ENCODE measurements at regions not wholly inside any gene's neighbourhood (a gene's known extent, or its start where the extent isn't known, plus 50 kb on each side); places are given as distances from the start of the nearest gene placed in this dataset.

DNA sequence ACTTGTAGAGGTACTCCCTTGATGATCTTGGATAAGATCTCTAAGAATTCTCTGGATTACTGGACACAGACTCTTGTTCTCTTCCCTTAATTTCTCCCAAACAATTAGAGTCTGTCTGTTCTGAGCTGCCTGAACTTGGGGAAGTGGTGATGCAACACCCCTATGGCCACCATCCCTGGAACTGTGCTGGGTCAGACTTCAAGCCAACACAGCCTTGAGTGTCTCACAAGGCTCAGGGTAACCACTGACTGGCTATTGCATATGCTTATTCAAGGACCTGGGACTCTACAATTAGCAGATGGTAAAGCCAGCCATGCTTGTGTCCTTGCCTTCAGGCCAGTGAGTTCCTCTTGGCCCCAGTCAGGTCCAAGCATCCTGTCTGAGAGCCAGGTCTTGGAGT lies 504.5 kb downstream of the MAN2A1 start:
- DNase-seq (ENCODE audit: low read depth, low spot score) (no peak), ATAC-seq (no peak)
- no peak overlapping the region for H3K4me3 ChIP-seq (ENCODE audit: low read depth in 2 of 2, low read length in 2 of 2)
- in situ Hi-C loops (cut with HindIII; ENCODE audit: low pct_unique_long_range_greater_than_20kb, low sequenced_read_pairs) (no loop called here), intact Hi-C loops (cut with micrococcal nuclease; ENCODE audit: unreplicated experiment) (no loop called here)
- H3K27me3 ChIP-seq (ENCODE audit: control insufficient read depth, insufficient read depth, low read length): no peaks in the 10 kb centered on the region
- no peak overlapping the region for H3K27ac ChIP-seq (ENCODE audit: low read length)
- no TSS peak for BruUV-seq (replicated peaks)
- CTCF ChIA-PET: no interaction called here
- H3K9me3 ChIP-seq (ENCODE audit: control insufficient read depth, insufficient read depth, low read depth, low read length): 0 out of 2 replicates have a peak, but pooled peaks cover 2% of the 10 kb centered on the region
- POLR2A ChIA-PET: no interaction called here
- no peaks in the 10 kb centered on the region for H3K36me3 ChIP-seq (ENCODE audit: control insufficient read depth, insufficient read depth, low read length)
- no peak for TF ChIP-seq POLR2AphosphoS5 (IDR thresholded peaks at IDR 0.05; ENCODE audit: low read depth, low read length)
- TF ChIP-seq, protein P1, sequence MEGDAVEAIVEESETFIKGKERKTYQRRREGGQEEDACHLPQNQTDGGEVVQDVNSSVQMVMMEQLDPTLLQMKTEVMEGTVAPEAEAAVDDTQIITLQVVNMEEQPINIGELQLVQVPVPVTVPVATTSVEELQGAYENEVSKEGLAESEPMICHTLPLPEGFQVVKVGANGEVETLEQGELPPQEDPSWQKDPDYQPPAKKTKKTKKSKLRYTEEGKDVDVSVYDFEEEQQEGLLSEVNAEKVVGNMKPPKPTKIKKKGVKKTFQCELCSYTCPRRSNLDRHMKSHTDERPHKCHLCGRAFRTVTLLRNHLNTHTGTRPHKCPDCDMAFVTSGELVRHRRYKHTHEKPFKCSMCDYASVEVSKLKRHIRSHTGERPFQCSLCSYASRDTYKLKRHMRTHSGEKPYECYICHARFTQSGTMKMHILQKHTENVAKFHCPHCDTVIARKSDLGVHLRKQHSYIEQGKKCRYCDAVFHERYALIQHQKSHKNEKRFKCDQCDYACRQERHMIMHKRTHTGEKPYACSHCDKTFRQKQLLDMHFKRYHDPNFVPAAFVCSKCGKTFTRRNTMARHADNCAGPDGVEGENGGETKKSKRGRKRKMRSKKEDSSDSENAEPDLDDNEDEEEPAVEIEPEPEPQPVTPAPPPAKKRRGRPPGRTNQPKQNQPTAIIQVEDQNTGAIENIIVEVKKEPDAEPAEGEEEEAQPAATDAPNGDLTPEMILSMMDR (IDR thresholded peaks at IDR 0.05): no peak
- TF ChIP-seq, protein P2, sequence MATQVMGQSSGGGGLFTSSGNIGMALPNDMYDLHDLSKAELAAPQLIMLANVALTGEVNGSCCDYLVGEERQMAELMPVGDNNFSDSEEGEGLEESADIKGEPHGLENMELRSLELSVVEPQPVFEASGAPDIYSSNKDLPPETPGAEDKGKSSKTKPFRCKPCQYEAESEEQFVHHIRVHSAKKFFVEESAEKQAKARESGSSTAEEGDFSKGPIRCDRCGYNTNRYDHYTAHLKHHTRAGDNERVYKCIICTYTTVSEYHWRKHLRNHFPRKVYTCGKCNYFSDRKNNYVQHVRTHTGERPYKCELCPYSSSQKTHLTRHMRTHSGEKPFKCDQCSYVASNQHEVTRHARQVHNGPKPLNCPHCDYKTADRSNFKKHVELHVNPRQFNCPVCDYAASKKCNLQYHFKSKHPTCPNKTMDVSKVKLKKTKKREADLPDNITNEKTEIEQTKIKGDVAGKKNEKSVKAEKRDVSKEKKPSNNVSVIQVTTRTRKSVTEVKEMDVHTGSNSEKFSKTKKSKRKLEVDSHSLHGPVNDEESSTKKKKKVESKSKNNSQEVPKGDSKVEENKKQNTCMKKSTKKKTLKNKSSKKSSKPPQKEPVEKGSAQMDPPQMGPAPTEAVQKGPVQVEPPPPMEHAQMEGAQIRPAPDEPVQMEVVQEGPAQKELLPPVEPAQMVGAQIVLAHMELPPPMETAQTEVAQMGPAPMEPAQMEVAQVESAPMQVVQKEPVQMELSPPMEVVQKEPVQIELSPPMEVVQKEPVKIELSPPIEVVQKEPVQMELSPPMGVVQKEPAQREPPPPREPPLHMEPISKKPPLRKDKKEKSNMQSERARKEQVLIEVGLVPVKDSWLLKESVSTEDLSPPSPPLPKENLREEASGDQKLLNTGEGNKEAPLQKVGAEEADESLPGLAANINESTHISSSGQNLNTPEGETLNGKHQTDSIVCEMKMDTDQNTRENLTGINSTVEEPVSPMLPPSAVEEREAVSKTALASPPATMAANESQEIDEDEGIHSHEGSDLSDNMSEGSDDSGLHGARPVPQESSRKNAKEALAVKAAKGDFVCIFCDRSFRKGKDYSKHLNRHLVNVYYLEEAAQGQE (IDR thresholded peaks at IDR 0.05; ENCODE audit: insufficient read depth in 1 of 2, low read depth in 2 of 2, low read length in 1 of 2): no peak
- TF ChIP-seq TCF7L2 (IDR thresholded peaks at IDR 0.05; ENCODE audit: low read depth, low read length): no peak
- no peaks in the 10 kb centered on the region for H3K4me1 ChIP-seq (ENCODE audit: control insufficient read depth, insufficient read depth, low read length)

DNA sequence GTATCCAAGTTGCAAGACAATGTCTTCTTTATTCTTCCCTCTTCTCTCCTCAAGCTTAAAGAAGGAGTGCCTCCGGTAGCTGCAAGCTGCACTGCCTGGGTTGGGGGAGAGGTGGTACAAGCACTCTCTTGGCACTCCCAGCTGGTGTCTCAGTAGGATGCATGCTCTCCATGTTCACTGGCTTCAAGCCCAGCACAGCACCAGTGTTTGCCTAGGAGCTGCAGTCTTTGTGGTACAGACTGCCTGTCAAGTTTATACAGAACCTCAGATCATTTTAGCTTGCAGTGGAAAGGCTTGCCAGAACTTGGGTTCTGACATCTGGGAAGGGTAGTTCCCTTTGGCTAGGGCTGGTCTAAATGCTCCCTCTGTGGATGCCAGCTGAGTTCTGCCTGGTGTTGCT lies 505.6 kb downstream of the MAN2A1 start:
- in situ Hi-C loops (cut with HindIII; ENCODE audit: low pct_unique_long_range_greater_than_20kb, low sequenced_read_pairs) (no loop called here), intact Hi-C loops (cut with micrococcal nuclease; ENCODE audit: unreplicated experiment) (no loop called here)
- Histone ChIP-seq H3K9me3 (ENCODE audit: control insufficient read depth, insufficient read depth, low read depth, low read length) (0 out of 2 replicates have a peak, but pooled peaks cover 2% of the 10 kb centered on the region), H3K4me1 (ENCODE audit: control insufficient read depth, insufficient read depth, low read length) (no peaks in the 10 kb centered on the region), H3K27me3 (ENCODE audit: control insufficient read depth, insufficient read depth, low read length) (no peaks in the 10 kb centered on the region), H3K36me3 (ENCODE audit: control insufficient read depth, insufficient read depth, low read length) (no peaks in the 10 kb centered on the region), H3K27ac (ENCODE audit: low read length) (no peak overlapping the region), H3K4me3 (ENCODE audit: low read depth in 2 of 2, low read length in 2 of 2) (no peak overlapping the region)
- ChIA-PET POLR2A (no interaction called here), CTCF (no interaction called here)
- ATAC-seq: no peak
- no TSS peak for BruUV-seq (replicated peaks)
- TF ChIP-seq, protein P2 (IDR thresholded peaks at IDR 0.05; ENCODE audit: insufficient read depth in 1 of 2, low read depth in 2 of 2, low read length in 1 of 2): no peak
- TF ChIP-seq POLR2AphosphoS5 (IDR thresholded peaks at IDR 0.05; ENCODE audit: low read depth, low read length) (no peak), SIN3A (IDR thresholded peaks at IDR 0.05; ENCODE audit: borderline replicate concordance, insufficient read depth, low read depth, low read length) (no peak), TCF7L2 (IDR thresholded peaks at IDR 0.05; ENCODE audit: low read depth, low read length) (no peak)
- TF ChIP-seq, protein P1 (IDR thresholded peaks at IDR 0.05): no peak
- no peak for DNase-seq (ENCODE audit: low read depth, low spot score)

All from Panc1 (cell line).